K562 (cell line): ENCODE measurements at regions not wholly inside any gene's neighbourhood (a gene's known extent, or its start where the extent isn't known, plus 50 kb on each side); places are given as distances from the start of the nearest gene placed in this dataset.

Experiments
- CHD7 ChIP-seq: fragments of 200-600 bp; sonication (generic); IDR thresholded peaks from one replicate; pipeline ENCODE4 v1.6.1; 2012; ENCODE audit warnings: mild to moderate bottlenecking, low read depth, low read length, inconsistent platforms
- DMBX1 ChIP-seq: fragments of 250-450 bp; sonication (Bioruptor Pico); IDR thresholded peaks from 2 replicates; pipeline ENCODE4 v1.8.0; 2022; ENCODE audit warnings: inconsistent platforms, mild to moderate bottlenecking, moderate library complexity, borderline replicate concordance
- ILK ChIP-seq: fragments of 450-650 bp; IDR thresholded peaks from 2 replicates; pipeline ENCODE4 v1.6.1; 2016; ENCODE audit warnings: missing genetic modification characterization, low read depth, mild to moderate bottlenecking, missing compliant biosample characterization, moderate library complexity, borderline replicate concordance
- KAT2B ChIP-seq: IDR thresholded peaks from one replicate; pipeline ENCODE4 v1.6.1; 2012; ENCODE audit warnings: low read depth, mild to moderate bottlenecking, control low read depth, inconsistent platforms, low read length, moderate library complexity
- NR2C2 ChIP-seq, 2 experiments: fragments of 200-800 bp in 1 of 2; sonication (Bioruptor generic) in 1 of 2; sonication (generic) in 1 of 2; formaldehyde crosslinking in 1 of 2; IDR thresholded peaks; 2 replicates each; pipeline versions ENCODE4 v1.6.1 to v1.8.0; 2016 to 2022; ENCODE audit warnings: mild to moderate bottlenecking in 1 of 2, missing compliant biosample characterization in 1 of 2, missing genetic modification characterization in 1 of 2, missing genetic modification reagents in 1 of 2
- REST ChIP-seq, 2 experiments: fragments of 450-650 bp; formaldehyde crosslinking in 1 of 2; IDR thresholded peaks; 2 replicates each; pipeline versions ENCODE4 v1.4.0 to v1.6.1; 2014 to 2020; ENCODE audit warnings: mild to moderate bottlenecking in 2 of 2, borderline replicate concordance in 1 of 2, low read depth in 1 of 2
- RHOXF2B ChIP-seq: fragments of 250-450 bp; sonication (Bioruptor Pico); conservative IDR thresholded peaks from 2 replicates; pipeline ENCODE4 v1.5.1; 2021

- TF ChIP-seq REST (IDR thresholded peaks at IDR 0.05; ENCODE audit: borderline replicate concordance) (peak; percentile 66), REST (CRISPR knock-in tag; IDR thresholded peaks at IDR 0.05; ENCODE audit: low read depth) (0 out of 2 replicates have a peak, but pooled peaks have one; percentile 54), KAT2B (no peak), RHOXF2B (CRISPR knock-in tag) (no peak), ILK (tag) (no peak), CHD7 (no peak), DMBX1 (CRISPR knock-in tag) (no peak; the same call in 1 of the 2 replicates), NR2C2 (CRISPR knock-in tag; IDR thresholded peaks at IDR 0.05) (no peak), NR2C2 (tag; IDR thresholded peaks at IDR 0.05) (peak; percentile 72)
Observed at GRCh38 chr2:64854773-64855237, 134.4 kb upstream of the SLC1A4 start (continued).
